HG03439 (cell line): ENCODE measurements at regions not wholly inside any gene's neighbourhood (a gene's known extent, or its start where the extent isn't known, plus 50 kb on each side); places are given as distances from the start of the nearest gene placed in this dataset.

Experiments
- ATAC-seq: cut with Tn5 transposase; IDR thresholded peaks from one replicate; pipeline ENCODE4 v1.9.1; 2021; ENCODE audit warnings: mild to moderate bottlenecking, moderate library complexity; ENCODE audit not compliant: unreplicated experiment

GRCh38 chr12:85504164-85504563 lies 224.1 kb downstream of the ALX1 start:
- no peak for ATAC-seq

- ATAC-seq: no peak
Measured at GRCh38 chr12:85504624-85505023, 224.6 kb downstream of the ALX1 start.

- ATAC-seq: no peak
Measured at GRCh38 chr12:85507456-85507855, 227.4 kb downstream of the ALX1 start.

- peak; percentile 13 for ATAC-seq
Measured at GRCh38 chr12:85509081-85509856, 229.2 kb downstream of the ALX1 start.

GRCh38 chr12:85509857-85510256 lies 229.8 kb downstream of the ALX1 start:
- ATAC-seq: peak; percentile 54

GRCh38 chr12:85516039-85516438 lies 236.0 kb downstream of the ALX1 start:
- ATAC-seq: no peak

GRCh38 chr12:85516667-85517325 lies 236.8 kb downstream of the ALX1 start:
- ATAC-seq: no peak

- no peak for ATAC-seq
Measured at GRCh38 chr12:85519163-85519562, 239.1 kb downstream of the ALX1 start.

GRCh38 chr12:85523197-85523596 lies 243.2 kb downstream of the ALX1 start:
- ATAC-seq: no peak

- ATAC-seq: peak; percentile 79
Measured at GRCh38 chr12:85527192-85527591, 247.2 kb downstream of the ALX1 start.

- ATAC-seq: no peak
Measured at GRCh38 chr12:85529896-85530295, 249.9 kb downstream of the ALX1 start.

GRCh38 chr12:85530456-85530855 lies 250.4 kb downstream of the ALX1 start:
- no peak for ATAC-seq

GRCh38 chr12:85531341-85531740 lies 251.3 kb downstream of the ALX1 start:
- peak; percentile 79 for ATAC-seq

- no peak for ATAC-seq
Measured at GRCh38 chr12:85549640-85550039, 269.6 kb downstream of the ALX1 start.

- no peak for ATAC-seq
Measured at GRCh38 chr12:85550924-85551323, 270.9 kb downstream of the ALX1 start.

GRCh38 chr12:85552461-85552860 lies 272.4 kb downstream of the ALX1 start:
- no peak for ATAC-seq

- no peak for ATAC-seq
Measured at GRCh38 chr12:85557850-85558249, 277.8 kb downstream of the ALX1 start.

- no peak for ATAC-seq
Measured at GRCh38 chr12:85558684-85559083, 277.5 kb downstream of the RASSF9 start.

GRCh38 chr12:85559127-85559526 lies 277.1 kb downstream of the RASSF9 start:
- no peak for ATAC-seq

- ATAC-seq: no peak
Measured at GRCh38 chr12:85559536-85559935, 276.7 kb downstream of the RASSF9 start.

GRCh38 chr12:85562765-85563164 lies 273.4 kb downstream of the RASSF9 start:
- ATAC-seq: no peak

GRCh38 chr12:85564786-85565185 lies 271.4 kb downstream of the RASSF9 start:
- ATAC-seq: peak; percentile 60
